ENCODE measurements at regions not wholly inside any gene's neighbourhood (a gene's known extent, or its start where the extent isn't known, plus 50 kb on each side); places are given as distances from the start of the nearest gene placed in this dataset.

GRCh38 chr13:105607016-105607415 is 928.4 kb downstream of the EFNB2 start:
- TF ChIP-seq, protein P1, sequence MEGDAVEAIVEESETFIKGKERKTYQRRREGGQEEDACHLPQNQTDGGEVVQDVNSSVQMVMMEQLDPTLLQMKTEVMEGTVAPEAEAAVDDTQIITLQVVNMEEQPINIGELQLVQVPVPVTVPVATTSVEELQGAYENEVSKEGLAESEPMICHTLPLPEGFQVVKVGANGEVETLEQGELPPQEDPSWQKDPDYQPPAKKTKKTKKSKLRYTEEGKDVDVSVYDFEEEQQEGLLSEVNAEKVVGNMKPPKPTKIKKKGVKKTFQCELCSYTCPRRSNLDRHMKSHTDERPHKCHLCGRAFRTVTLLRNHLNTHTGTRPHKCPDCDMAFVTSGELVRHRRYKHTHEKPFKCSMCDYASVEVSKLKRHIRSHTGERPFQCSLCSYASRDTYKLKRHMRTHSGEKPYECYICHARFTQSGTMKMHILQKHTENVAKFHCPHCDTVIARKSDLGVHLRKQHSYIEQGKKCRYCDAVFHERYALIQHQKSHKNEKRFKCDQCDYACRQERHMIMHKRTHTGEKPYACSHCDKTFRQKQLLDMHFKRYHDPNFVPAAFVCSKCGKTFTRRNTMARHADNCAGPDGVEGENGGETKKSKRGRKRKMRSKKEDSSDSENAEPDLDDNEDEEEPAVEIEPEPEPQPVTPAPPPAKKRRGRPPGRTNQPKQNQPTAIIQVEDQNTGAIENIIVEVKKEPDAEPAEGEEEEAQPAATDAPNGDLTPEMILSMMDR (IDR thresholded peaks at IDR 0.05; ENCODE audit: low read depth, low read length) = no peak
- TF ChIP-seq EZH2phosphoT487 (IDR thresholded peaks at IDR 0.05; ENCODE audit: low read depth) = no peak

All from OCI-LY3 (cell line).